Type B pancreatic cell (in vitro differentiated cells): ENCODE measurements at regions not wholly inside any gene's neighbourhood (a gene's known extent, or its start where the extent isn't known, plus 50 kb on each side); places are given as distances from the start of the nearest gene placed in this dataset.
A peak's percentile ranks its signal among the peaks of the same experiment; 100 is the strongest.

Source experiments
- DNase-seq: peaks from one replicate; pipeline ENCODE4 v3.0.0; 2021; ENCODE audit warnings: mixed read lengths; ENCODE audit not compliant: unreplicated experiment; ENCODE audit errors: extremely low spot score
- H3K27ac Mint-ChIP-seq: 2 replicates; pipeline ENCODE4 v1.8.0; 2021; ENCODE audit warnings: mild to moderate bottlenecking, mixed read lengths
- H3K27me3 Mint-ChIP-seq: 2 replicates; pipeline ENCODE4 v1.8.0; 2021; ENCODE audit warnings: mixed read lengths
- H3K36me3 Mint-ChIP-seq: 2 replicates; pipeline ENCODE4 v1.8.0; 2021; ENCODE audit warnings: mixed read lengths
- H3K4me1 Mint-ChIP-seq: one replicate; pipeline ENCODE4 v1.8.0; 2021; ENCODE audit warnings: mixed read lengths; ENCODE audit not compliant: unreplicated experiment
- H3K4me3 Mint-ChIP-seq: 2 replicates; pipeline ENCODE4 v1.8.0; 2021; ENCODE audit warnings: mild to moderate bottlenecking, mixed read lengths
- H3K9me3 Mint-ChIP-seq: 2 replicates; pipeline ENCODE4 v1.8.0; 2021; ENCODE audit warnings: mixed read lengths
- CTCF ChIP-seq: fragments of 200-600 bp; sonication (generic); conservative IDR thresholded peaks from 2 replicates; pipeline ENCODE4 v1.5.0; 2021; ENCODE audit warnings: antibody characterized with exemption, mild to moderate bottlenecking

GRCh38 chr4:136329042-136329662 lies 1203.1 kb downstream of the PCDH18 start:
- no peaks in the 10 kb centered on the region for H3K9me3 Mint-ChIP-seq
- no peak for DNase-seq
- TF ChIP-seq CTCF: peak; percentile 47
- no peak overlapping the region for H3K4me3 Mint-ChIP-seq
- peak overlapping the region; percentile 29 for H3K27ac Mint-ChIP-seq
- H3K36me3 Mint-ChIP-seq: no peaks in the 10 kb centered on the region
- H3K27me3 Mint-ChIP-seq: no peaks in the 10 kb centered on the region
- no peaks in the 10 kb centered on the region for H3K4me1 Mint-ChIP-seq

GRCh38 chr4:136328131-136328530 lies 1204.2 kb downstream of the PCDH18 start:
- Mint-ChIP-seq H3K4me3 (no peak overlapping the region), H3K27me3 (no peaks in the 10 kb centered on the region)

DNA sequence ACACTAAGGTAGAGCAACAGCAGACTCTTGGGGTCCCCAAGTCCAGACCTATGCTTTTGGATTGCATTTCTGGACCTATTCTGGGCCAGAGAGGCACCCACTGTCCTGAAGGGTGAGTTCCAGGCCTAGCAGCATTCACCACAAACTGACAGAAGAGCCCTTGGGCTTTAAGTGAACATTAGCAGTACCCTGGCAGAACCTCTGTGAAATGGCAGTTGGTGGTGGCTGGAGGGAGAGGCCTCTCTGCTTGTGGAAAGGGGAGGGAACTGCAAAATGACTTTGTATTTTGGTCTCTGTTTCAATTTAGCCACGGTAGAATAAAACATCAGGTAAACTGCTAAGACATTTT lies 1211.9 kb downstream of the PCDH18 start:
- no peaks in the 10 kb centered on the region for H3K4me1 Mint-ChIP-seq
- H3K27ac Mint-ChIP-seq: peak overlapping the region; percentile 61
- DNase-seq: no peak
- no peaks in the 10 kb centered on the region for H3K36me3 Mint-ChIP-seq
- H3K9me3 Mint-ChIP-seq: no peaks in the 10 kb centered on the region
- no peak for TF ChIP-seq CTCF
- H3K27me3 Mint-ChIP-seq: no peaks in the 10 kb centered on the region
- no peak overlapping the region for H3K4me3 Mint-ChIP-seq

More at GRCh38 chr4:136328131-136328530, 1204.2 kb downstream of the PCDH18 start:
- no peak overlapping the region for H3K27ac Mint-ChIP-seq
- H3K9me3 Mint-ChIP-seq: no peaks in the 10 kb centered on the region
- no peaks in the 10 kb centered on the region for H3K4me1 Mint-ChIP-seq
- no peaks in the 10 kb centered on the region for H3K36me3 Mint-ChIP-seq
- no peak for DNase-seq
- TF ChIP-seq CTCF: no peak

GRCh38 chr4:136319789-136320464 lies 1212.4 kb downstream of the PCDH18 start:
- Mint-ChIP-seq H3K4me3 (no peak overlapping the region), H3K27me3 (no peaks in the 10 kb centered on the region), H3K4me1 (no peaks in the 10 kb centered on the region), H3K27ac (peak overlapping the region; percentile 61), H3K36me3 (no peaks in the 10 kb centered on the region), H3K9me3 (no peaks in the 10 kb centered on the region)
- TF ChIP-seq CTCF: no peak
- no peak for DNase-seq

GRCh38 chr4:136316961-136317360 lies 1215.3 kb downstream of the PCDH18 start:
- Mint-ChIP-seq H3K9me3 (no peaks in the 10 kb centered on the region), H3K36me3 (no peaks in the 10 kb centered on the region), H3K4me1 (peaks cover 5% of the 10 kb centered on the region), H3K27me3 (no peaks in the 10 kb centered on the region), H3K27ac (no peak overlapping the region), H3K4me3 (no peak overlapping the region)
- TF ChIP-seq CTCF: no peak
- no peak for DNase-seq
